T-helper 2 cell treated with Interferon-gamma antibody and Interleukin-4, amounts not matched to agents 100 ng/mL and 5 ng/mL, for 36 hours (primary cell): ENCODE measurements at regions not wholly inside any gene's neighbourhood (a gene's known extent, or its start where the extent isn't known, plus 50 kb on each side); places are given as distances from the start of the nearest gene placed in this dataset.

Source experiments
- intact Hi-C: fragments of 100-400 bp; cut with micrococcal nuclease; formaldehyde crosslinking; loops from one replicate; pipeline ENCODE4 v1.15.1; 2023

GRCh38 chr4:108301545-108302251, 133.0 kb upstream of the LEF1 start:
- intact Hi-C loops: no loop called here

DNA sequence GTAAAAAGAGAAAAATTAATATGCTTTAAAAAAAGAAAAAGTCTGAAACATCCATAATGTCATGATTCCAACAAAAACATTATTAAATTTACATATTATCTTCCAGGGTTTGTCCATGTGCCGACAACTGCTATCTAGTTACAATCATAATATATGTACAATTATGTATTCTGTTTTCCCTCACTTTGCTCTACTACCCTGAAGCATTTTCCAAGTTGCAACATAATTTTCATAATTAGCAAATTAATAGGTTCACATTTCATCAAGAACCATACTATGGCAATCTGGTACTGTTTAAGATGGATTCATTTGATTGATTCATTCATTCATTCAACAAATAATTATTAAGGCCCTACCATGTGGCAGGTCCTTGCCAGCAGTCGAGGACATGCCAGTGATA, 128.9 kb upstream of the LEF1 start:
- intact Hi-C loops: no loop called here

DNA sequence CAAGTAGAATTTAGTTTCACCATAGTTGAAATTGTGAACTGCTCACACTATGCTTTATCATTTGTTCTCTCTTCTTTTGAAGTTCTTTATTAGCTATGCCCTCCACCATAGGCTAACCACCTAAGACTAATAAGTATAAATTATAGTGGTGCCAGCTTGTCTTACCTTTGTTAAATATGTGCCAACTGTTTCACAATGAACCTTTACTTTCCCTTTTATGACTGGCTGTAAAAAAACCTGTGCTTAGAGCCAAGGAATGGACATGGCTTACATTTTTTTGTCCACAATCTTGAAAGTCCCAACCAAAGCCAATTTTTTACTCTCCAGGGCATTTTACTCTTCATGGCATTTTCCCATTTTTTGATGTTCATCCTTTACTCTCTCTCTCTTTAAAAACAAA, 123.5 kb upstream of the LEF1 start:
- intact Hi-C loops: no loop called here

DNA sequence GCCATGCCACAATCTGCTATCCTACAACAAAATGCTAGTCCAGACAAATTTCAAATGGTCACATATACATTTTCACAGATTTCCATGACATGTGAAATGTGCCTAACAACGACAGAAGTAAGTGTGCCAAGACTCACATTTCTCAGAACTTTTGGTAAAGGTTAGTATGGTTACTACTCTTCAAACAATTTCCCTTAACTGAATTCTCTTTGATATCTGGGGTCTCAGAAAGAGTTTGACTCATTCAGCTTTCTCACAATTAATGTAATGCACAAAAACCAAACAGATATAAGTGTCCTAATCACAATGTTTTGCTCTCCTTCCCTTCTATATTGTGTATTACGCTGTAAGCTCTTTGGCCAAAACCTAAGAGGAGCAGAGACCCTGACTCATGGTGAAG, 122.4 kb upstream of the LEF1 start:
- intact Hi-C loops: no loop called here

DNA sequence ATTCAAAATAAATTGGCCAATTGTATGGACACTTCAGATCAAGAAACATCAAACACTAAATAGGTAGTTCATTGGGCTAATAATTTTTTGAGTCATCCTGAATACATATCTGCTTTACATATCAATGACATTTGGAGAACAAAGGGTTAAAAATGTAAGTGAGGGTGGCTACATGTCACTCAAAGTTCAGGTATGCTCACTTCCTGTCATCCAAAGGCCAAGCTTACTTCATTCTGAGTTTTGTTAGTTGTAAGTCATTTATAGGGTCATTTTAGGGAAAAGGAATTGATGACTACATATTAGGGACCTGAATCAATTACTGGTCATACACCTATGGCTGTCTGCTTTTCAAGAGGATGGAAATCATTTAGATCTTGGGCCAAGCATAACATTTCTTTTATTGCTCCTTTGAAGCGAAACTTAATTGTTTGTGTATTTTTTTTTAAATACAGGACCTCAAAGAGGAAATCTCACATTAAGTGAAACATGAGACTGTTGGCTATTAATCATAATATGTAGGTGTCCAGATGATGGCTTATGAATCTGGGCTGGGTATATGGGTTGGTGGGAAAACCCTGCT, 119.2 kb upstream of the LEF1 start:
- intact Hi-C loops: no loop called here

DNA sequence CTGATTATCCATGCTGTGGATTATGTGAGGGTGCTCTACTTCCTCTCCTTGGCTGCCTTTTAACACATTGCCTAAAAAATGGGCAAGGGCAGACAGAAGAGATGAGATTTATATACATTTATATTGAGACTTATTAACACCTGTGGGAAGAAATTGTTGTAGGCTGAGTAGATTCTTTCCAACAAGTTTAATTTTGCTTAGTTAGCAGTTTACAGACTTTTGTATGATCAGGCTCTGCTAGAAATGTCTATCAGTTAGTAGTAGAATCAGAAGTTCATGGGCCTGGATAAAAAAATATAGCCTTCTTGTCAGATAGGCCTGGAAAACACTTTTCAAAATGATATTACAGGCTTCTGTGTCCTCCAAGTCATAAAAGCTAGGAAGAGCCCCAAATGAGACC, 111.3 kb upstream of the LEF1 start:
- intact Hi-C loops: no loop called here

DNA sequence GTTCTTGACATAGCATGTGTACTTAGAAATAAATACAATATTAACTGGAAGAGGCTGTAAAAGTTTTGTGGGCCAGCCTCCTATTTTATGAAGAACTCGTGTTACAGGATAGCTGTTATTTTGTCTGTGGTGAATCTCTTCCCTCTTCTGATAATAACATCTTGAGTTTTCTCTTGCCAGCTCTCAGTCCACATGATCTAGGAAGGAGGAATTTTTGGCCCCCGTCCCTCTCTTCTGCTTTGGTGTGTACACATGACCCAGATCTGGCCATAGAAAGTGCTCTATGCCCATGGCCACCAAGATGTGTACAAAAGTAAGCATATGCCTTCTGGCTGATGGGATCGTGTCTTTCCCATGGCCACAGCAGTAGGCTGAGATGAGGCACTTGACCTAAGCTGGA, 108.0 kb upstream of the LEF1 start:
- intact Hi-C loops: no loop called here

DNA sequence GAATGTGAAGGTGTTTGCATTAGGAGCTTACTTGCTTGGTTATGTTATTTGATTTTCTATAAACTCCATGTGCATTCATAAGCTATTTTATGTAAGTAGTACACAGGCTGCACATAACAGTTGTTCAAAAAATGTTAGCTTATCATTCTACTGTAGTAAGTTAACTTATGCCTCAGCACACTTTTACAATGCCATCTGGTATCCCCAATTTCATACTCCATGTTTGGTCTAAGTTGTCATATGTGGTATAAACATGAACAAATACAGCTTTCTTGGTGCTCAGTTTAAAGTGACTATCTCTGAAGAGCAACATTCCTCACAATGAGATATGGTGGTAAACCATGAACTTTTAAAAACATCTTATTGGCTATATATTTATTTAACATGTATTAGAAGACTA, 104.3 kb upstream of the LEF1 start:
- intact Hi-C loops: no loop called here

- intact Hi-C loops: no loop called here
Measured at GRCh38 chr4:108272561-108272960, 103.8 kb upstream of the LEF1 start.

DNA sequence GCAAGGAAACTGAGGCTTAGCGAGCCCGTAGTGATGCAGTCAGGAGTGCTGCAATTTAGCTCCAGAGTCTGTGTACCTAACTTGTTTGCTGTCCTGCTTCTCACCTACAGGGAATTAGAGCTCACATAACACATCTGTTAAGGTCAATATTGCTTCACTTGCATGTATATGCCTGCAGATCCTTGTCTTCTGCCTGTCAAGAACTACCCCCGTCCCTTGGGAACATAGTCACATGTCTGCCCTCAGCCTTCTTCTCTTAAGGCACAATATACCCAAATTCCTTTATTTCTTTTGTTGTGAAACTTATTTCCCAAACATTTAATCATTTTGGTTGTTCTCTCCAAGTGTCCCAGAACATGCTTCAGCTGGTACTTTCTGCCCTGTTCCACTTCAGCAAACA, 103.3 kb upstream of the LEF1 start:
- intact Hi-C loops: no loop called here

DNA sequence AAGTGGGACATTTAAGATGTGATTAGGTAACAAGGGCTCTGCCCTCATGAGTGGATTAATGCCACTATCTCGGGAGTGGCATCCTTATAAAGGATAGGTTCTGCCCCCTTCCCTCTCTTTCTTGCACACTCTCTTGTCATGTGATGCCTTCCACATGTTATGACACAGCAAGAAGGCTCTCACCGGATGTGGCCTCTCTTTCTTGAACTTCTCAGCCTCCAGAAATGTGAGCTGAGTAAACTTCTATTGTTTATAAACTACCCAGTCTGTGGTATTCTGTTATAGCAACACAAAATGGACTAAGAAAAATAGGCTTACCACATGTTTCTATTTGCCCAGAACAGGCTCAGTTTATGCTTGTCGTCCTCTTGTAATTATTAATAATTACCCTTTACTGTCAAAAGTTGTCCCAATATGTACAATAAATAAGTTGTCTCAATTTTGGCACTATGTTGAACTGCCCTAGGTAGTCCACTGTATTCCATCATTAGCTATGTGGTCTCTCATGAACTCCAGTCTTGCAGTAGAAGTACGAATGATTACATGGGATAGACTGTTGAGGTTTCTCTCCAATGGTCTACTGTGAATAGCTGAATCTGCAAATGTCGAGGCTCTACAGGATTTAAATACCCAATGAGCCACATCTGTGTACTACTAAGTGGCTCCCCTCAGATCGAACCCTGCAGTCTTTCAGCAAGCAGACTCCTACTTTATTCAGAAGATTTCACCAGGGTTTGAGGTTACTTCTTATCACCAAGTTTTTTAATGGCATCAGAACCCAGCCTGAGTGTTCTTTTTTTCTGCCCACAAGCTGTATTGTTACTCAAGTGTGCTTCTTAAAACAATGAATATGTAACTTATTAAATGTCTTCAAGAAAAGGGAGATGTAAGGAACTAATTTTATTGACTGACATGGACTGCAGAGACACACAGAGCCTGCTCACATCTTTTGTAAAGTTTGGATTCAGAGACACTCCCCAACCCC, 102.0 kb upstream of the LEF1 start:
- intact Hi-C loops: no loop called here

DNA sequence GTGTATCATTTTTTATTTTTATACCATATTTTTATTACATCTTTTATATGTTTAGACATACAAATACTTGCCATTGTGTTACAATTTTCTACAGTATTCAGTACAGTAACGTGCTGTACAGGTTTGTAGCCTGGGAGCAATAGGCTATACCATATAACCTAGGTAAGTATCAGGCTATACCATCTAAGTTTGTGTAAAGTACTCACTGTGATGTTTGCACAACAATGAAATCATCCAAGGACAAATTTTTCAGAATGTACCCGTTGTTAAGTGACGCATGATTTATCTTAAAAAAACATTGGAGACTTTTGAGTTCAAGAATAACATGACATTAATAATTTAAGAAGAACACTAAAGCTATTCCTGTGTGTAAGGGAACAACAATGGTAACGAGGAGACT, 96.0 kb upstream of the LEF1 start:
- intact Hi-C loops: no loop called here

- intact Hi-C loops: no loop called here
Measured at GRCh38 chr4:108263057-108263456, 94.3 kb upstream of the LEF1 start.

- intact Hi-C loops: no loop called here
Measured at GRCh38 chr4:108261026-108261425, 92.3 kb upstream of the LEF1 start.

GRCh38 chr4:108256538-108256937, 87.8 kb upstream of the LEF1 start:
- intact Hi-C loops: no loop called here

- intact Hi-C loops: no loop called here
Measured at GRCh38 chr4:108255203-108255747, 86.5 kb upstream of the LEF1 start.

GRCh38 chr4:108249397-108249796, 80.7 kb upstream of the LEF1 start:
- intact Hi-C loops: no loop called here

DNA sequence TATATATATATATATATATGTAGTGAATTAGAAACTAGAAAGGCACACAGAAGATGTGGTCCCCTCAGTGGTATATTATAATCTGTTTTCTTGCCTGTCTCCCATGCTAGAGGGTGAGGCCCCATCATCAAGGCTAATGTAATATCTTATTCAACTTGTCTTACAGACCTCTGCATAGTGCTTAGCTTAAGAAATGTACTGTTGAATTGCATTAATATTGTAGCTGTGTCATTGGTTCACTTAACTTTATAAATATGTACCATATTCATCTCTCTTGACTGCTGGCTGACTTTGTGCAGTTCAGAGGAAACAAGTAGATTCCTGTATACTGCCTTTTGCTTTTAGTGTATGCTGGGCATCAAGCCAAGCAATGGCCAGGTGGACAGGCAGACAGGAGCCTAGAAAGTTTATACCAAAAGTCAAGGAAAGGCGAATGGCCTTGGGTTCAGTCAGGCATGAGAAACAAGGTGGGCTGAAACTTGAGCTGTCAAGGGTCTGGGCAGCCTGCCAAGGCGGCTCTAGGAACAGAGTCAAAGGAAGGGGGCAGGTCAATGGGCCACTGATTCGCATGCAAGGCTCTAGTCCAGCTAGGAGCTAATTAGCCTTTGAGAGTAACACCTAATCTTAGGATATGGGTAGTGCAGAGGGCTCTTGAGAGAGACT, 78.8 kb upstream of the LEF1 start:
- intact Hi-C loops: no loop called here

DNA sequence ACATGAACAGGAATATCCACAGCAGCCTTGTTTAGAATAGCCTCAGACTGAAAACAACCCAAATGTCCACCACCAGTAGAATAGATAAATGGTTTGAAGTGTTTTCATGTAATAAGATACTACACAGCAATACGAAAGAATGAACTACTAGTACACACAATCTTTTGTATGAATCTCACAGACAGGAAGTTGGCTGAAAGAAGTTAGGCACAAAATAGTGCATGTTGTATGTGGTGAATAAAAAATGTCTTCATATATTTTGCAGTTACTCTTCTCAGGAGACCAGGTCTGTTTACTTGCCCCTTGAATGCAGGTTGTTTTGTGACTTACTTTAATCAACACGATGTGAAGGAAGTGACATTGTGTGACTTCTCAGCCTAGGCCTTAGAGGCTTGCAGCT, 75.9 kb upstream of the LEF1 start:
- intact Hi-C loops: no loop called here

- intact Hi-C loops: no loop called here
Measured at GRCh38 chr4:108240366-108240765, 71.6 kb upstream of the LEF1 start.

GRCh38 chr4:108237693-108238092, 69.0 kb upstream of the LEF1 start:
- intact Hi-C loops: no loop called here

DNA sequence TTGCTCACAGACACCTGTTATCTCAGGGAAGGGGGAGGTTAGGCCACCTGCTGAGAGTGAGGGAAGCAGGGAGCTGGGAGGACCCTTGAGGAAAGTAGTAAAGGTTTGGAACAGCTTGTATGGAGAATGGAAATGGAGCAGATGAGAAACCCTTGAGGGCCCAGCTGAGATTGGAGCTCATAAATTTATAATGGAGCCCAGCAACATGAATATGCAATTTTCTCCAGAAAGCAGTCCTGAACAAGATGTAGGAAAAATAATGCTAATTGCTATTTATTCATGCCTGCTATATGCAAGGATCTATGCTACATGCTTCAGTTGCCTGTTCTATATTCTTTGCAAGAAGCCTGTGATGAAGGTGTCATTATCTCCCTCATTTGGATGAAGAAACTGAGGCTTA, 67.5 kb upstream of the LEF1 start:
- intact Hi-C loops: no loop called here
